Osteocyte (in vitro differentiated cells): ENCODE measurements at regions not wholly inside any gene's neighbourhood (a gene's known extent, or its start where the extent isn't known, plus 50 kb on each side); places are given as distances from the start of the nearest gene placed in this dataset.

ENCODE experiments used
- DNase-seq: peaks from one replicate; pipeline ENCODE4 v3.0.0; 2021; ENCODE audit warnings: mixed read lengths; ENCODE audit not compliant: unreplicated experiment; ENCODE audit errors: extremely low spot score
- H3K27ac Mint-ChIP-seq: one replicate; pipeline ENCODE4 v1.8.0; 2021; ENCODE audit warnings: mild to moderate bottlenecking, mixed read lengths; ENCODE audit not compliant: unreplicated experiment
- H3K27me3 Mint-ChIP-seq: one replicate; pipeline ENCODE4 v1.8.0; 2021; ENCODE audit warnings: mixed read lengths; ENCODE audit not compliant: unreplicated experiment
- H3K36me3 Mint-ChIP-seq: one replicate; pipeline ENCODE4 v1.8.0; 2021; ENCODE audit warnings: mixed read lengths; ENCODE audit not compliant: unreplicated experiment
- H3K4me1 Mint-ChIP-seq: one replicate; pipeline ENCODE4 v1.8.0; 2021; ENCODE audit warnings: mixed read lengths; ENCODE audit not compliant: unreplicated experiment
- H3K4me3 Mint-ChIP-seq: one replicate; pipeline ENCODE4 v1.8.0; 2021; ENCODE audit warnings: mild to moderate bottlenecking, moderate library complexity, mixed read lengths; ENCODE audit not compliant: unreplicated experiment
- H3K9me3 Mint-ChIP-seq: one replicate; pipeline ENCODE4 v1.8.0; 2021; ENCODE audit warnings: mixed read lengths; ENCODE audit not compliant: unreplicated experiment
- CTCF ChIP-seq: fragments of 200-600 bp; sonication (generic); IDR thresholded peaks from 2 replicates; pipeline ENCODE4 v1.5.0; 2021; ENCODE audit warnings: antibody characterized with exemption, mild to moderate bottlenecking, moderate library complexity

GRCh38 chr6:19324376-19324775 lies 512.8 kb upstream of the ID4 start:
- no peak for DNase-seq
- Mint-ChIP-seq H3K4me3 (no peak overlapping the region), H3K4me1 (peaks cover 50% of the 10 kb centered on the region), H3K27me3 (no peaks in the 10 kb centered on the region), H3K27ac (peak overlapping the region; percentile 58), H3K36me3 (no peaks in the 10 kb centered on the region), H3K9me3 (peaks cover 4% of the 10 kb centered on the region)
- TF ChIP-seq CTCF = no peak

- no peak for DNase-seq
- Mint-ChIP-seq H3K27ac (no peak overlapping the region), H3K9me3 (peaks cover 4% of the 10 kb centered on the region), H3K4me3 (no peak overlapping the region), H3K36me3 (no peaks in the 10 kb centered on the region), H3K27me3 (no peaks in the 10 kb centered on the region), H3K4me1 (peaks cover 47% of the 10 kb centered on the region)
- TF ChIP-seq CTCF = no peak
Measured at GRCh38 chr6:19325335-19325789, 511.8 kb upstream of the ID4 start.

GRCh38 chr6:19327241-19327640 lies 509.9 kb upstream of the ID4 start:
- no peak for TF ChIP-seq CTCF
- DNase-seq = no peak
- no peak overlapping the region for H3K4me3 Mint-ChIP-seq
- no peaks in the 10 kb centered on the region for H3K27me3 Mint-ChIP-seq
- no peak overlapping the region for H3K27ac Mint-ChIP-seq
- no peaks in the 10 kb centered on the region for H3K36me3 Mint-ChIP-seq
- H3K4me1 Mint-ChIP-seq = peaks cover 35% of the 10 kb centered on the region
- H3K9me3 Mint-ChIP-seq = peaks cover under 1% of the 10 kb centered on the region

- Mint-ChIP-seq H3K27me3 (no peaks in the 10 kb centered on the region), H3K9me3 (no peaks in the 10 kb centered on the region), H3K36me3 (no peaks in the 10 kb centered on the region), H3K4me1 (peaks cover 33% of the 10 kb centered on the region), H3K27ac (no peak overlapping the region), H3K4me3 (no peak overlapping the region)
- no peak for TF ChIP-seq CTCF
- no peak for DNase-seq
Measured at GRCh38 chr6:19327661-19328060, 509.5 kb upstream of the ID4 start.

GRCh38 chr6:19329078-19329477 lies 508.1 kb upstream of the ID4 start:
- no peak for TF ChIP-seq CTCF

More at GRCh38 chr6:19329078-19329477, 508.1 kb upstream of the ID4 start:
- no peak for DNase-seq
- H3K4me1 Mint-ChIP-seq = peaks cover 20% of the 10 kb centered on the region
- H3K36me3 Mint-ChIP-seq = no peaks in the 10 kb centered on the region
- no peak overlapping the region for H3K4me3 Mint-ChIP-seq
- H3K9me3 Mint-ChIP-seq = no peaks in the 10 kb centered on the region
- no peak overlapping the region for H3K27ac Mint-ChIP-seq
- H3K27me3 Mint-ChIP-seq = no peaks in the 10 kb centered on the region
